HepG2 (cell line): ENCODE measurements at regions not wholly inside any gene's neighbourhood (a gene's known extent, or its start where the extent isn't known, plus 50 kb on each side); places are given as distances from the start of the nearest gene placed in this dataset.

Experiments
- ATAC-seq: fragments of 200-7000 bp; cut with Tn5 transposase; 3 replicates; pipeline ENCODE4 v1.9.1; 2020; ENCODE audit warnings: mild to moderate bottlenecking, moderate library complexity
- BruUV-seq: library from RNA; stranded (reverse); fragments of 400-500 nt; replicated peaks from 2 replicates; lab custom pipeline; 2021; lab: Mats Ljungman, UMichigan
- CTCF ChIA-PET: fragments of 300-600 bp; formaldehyde crosslinking; extraction: SDS; loops from one replicate; lab custom pipeline; 2021; ENCODE audit warnings: low total read pairs, inconsistent platforms, low intra/inter-chr PET ratio; lab: Yijun Ruan, JAX
- POLR2A ChIA-PET: fragments of 350-600 bp; sonication (Branson Sonifier 250); formaldehyde crosslinking; loops from one replicate; lab custom pipeline; 2020; ENCODE audit warnings: antibody characterized with exemption, inconsistent platforms; lab: Yijun Ruan, JAX
- DNase-seq: peaks from one replicate; pipeline ENCODE4 v3.0.0-alpha.2; 2015; ENCODE audit warnings: low spot score
- FAIRE-seq: peaks from 3 replicates; lab custom pipeline; 2011; peaks lifted over from hg19 to GRCh38; lab: Jason Lieb, UNC
- H2AFZ ChIP-seq: one replicate; pipeline ENCODE4 v1.6.1; 2011; ENCODE audit warnings: low read length, inconsistent platforms
- H3K27ac ChIP-seq: fragments of 300-600 bp; 3 replicates; pipeline ENCODE4 v1.8.0; 2011; ENCODE audit warnings: mixed run types, mild to moderate bottlenecking, mixed read lengths, low read length, inconsistent platforms; ENCODE audit not compliant: insufficient read depth; ENCODE audit errors: extremely low read length
- H3K27me3 ChIP-seq, 2 experiments: fragments of 200-600 bp in 1 of 2; 2 replicates in 1 of 2; 3 replicates in 1 of 2; pipeline versions ENCODE4 v1.6.0 to v1.8.0; 2011; ENCODE audit warnings: low read length in 2 of 2, mild to moderate bottlenecking in 2 of 2, moderate library complexity in 2 of 2, inconsistent platforms in 1 of 2; ENCODE audit not compliant: insufficient read depth in 2 of 2, control insufficient read depth in 1 of 2
- H3K36me3 ChIP-seq, 2 experiments: fragments of 200-600 bp in 1 of 2; replicated peaks in 1 of 2; 2 replicates in 1 of 2; 3 replicates in 1 of 2; pipeline versions ENCODE4 v1.5.1 to v1.8.0; 2011; ENCODE audit warnings: low read length in 2 of 2, inconsistent platforms in 1 of 2; ENCODE audit not compliant: insufficient read depth in 2 of 2, control insufficient read depth in 1 of 2
- H3K4me1 ChIP-seq: 2 replicates; pipeline ENCODE4 v1.5.1; 2012; ENCODE audit warnings: low read length, inconsistent platforms; ENCODE audit not compliant: insufficient read depth
- H3K4me2 ChIP-seq: 2 replicates; pipeline ENCODE4 v1.6.0; 2011; ENCODE audit warnings: low read depth, low read length, inconsistent platforms
- H3K4me3 ChIP-seq, 3 experiments: fragments of 200-600 bp in 1 of 3; sonication (generic), shearing (Covaris generic) in 1 of 3; replicated peaks in 1 of 3; 2 replicates each; pipeline ENCODE4 v1.5.1; 2011 to 2016; ENCODE audit warnings: low read length in 3 of 3, inconsistent platforms in 2 of 3, low read depth in 2 of 3, mild to moderate bottlenecking in 2 of 3, control low read depth in 1 of 3, mixed read lengths in 1 of 3; ENCODE audit not compliant: insufficient read depth in 1 of 3
- H3K79me2 ChIP-seq: one replicate; pipeline ENCODE4 v1.6.1; 2011; ENCODE audit warnings: low read length, inconsistent platforms; ENCODE audit not compliant: insufficient read depth
- H3K9ac ChIP-seq: 2 replicates; pipeline ENCODE4 v1.6.0; 2011; ENCODE audit warnings: mild to moderate bottlenecking, low read depth, low read length, inconsistent platforms; ENCODE audit not compliant: insufficient read depth
- H3K9me3 ChIP-seq: 2 replicates; pipeline ENCODE4 v1.5.1; 2012; ENCODE audit warnings: mild to moderate bottlenecking, low read length
- H4K20me1 ChIP-seq: 2 replicates; pipeline ENCODE4 v1.6.0; 2011; ENCODE audit warnings: inconsistent platforms, mild to moderate bottlenecking, low read length, moderate library complexity; ENCODE audit not compliant: insufficient read depth
- CEBPG ChIP-seq: IDR thresholded peaks from 2 replicates; pipeline ENCODE4 v1.6.1; 2016
- FOXJ3 ChIP-seq: sonication (generic); formaldehyde crosslinking; IDR thresholded peaks from 2 replicates; pipeline ENCODE4 v1.4.0; 2020; ENCODE audit warnings: missing genetic modification reagents, mild to moderate bottlenecking, borderline replicate concordance
- FOXM1 ChIP-seq: sonication (generic); formaldehyde crosslinking; IDR thresholded peaks from 2 replicates; pipeline ENCODE4 v1.5.0; 2020; ENCODE audit warnings: missing genetic modification reagents
- GATAD2A ChIP-seq: IDR thresholded peaks from 2 replicates; pipeline ENCODE4 v1.6.1; 2016
- HMGXB4 ChIP-seq, 2 experiments: sonication (generic) in 1 of 2; formaldehyde crosslinking in 1 of 2; IDR thresholded peaks; 2 replicates each; pipeline versions ENCODE4 v1.4.0 to v1.6.1; 2018 to 2020; ENCODE audit warnings: missing genetic modification reagents in 2 of 2, borderline replicate concordance in 1 of 2, low read depth in 1 of 2, mild to moderate bottlenecking in 1 of 2, missing biosample characterization in 1 of 2
- NFYB ChIP-seq: sonication (generic); formaldehyde crosslinking; IDR thresholded peaks from 2 replicates; pipeline ENCODE4 v1.4.0; 2020; ENCODE audit warnings: missing genetic modification reagents
- SOX13 ChIP-seq, 3 experiments: fragments of 450-650 bp in 1 of 3; sonication (generic) in 1 of 3; formaldehyde crosslinking in 1 of 3; IDR thresholded peaks in 2 of 3; conservative IDR thresholded peaks in 1 of 3; 2 replicates each; pipeline versions ENCODE4 v1.5.0 to v1.6.1; 2016 to 2020; ENCODE audit warnings: antibody characterized with exemption in 1 of 3, mild to moderate bottlenecking in 1 of 3, missing compliant biosample characterization in 1 of 3, missing genetic modification reagents in 1 of 3, moderate library complexity in 1 of 3
- SPEN ChIP-seq: sonication (generic); formaldehyde crosslinking; IDR thresholded peaks from 2 replicates; pipeline ENCODE4 v1.5.1; 2020; ENCODE audit warnings: low read depth, mild to moderate bottlenecking, missing genetic modification reagents
- TP53 ChIP-seq: sonication (generic); formaldehyde crosslinking; conservative IDR thresholded peaks from 2 replicates; pipeline ENCODE4 v1.4.0; 2020; ENCODE audit warnings: missing genetic modification reagents
- ZC3H4 ChIP-seq: sonication (generic); formaldehyde crosslinking; IDR thresholded peaks from 2 replicates; pipeline ENCODE4 v1.4.0; 2020; ENCODE audit warnings: missing genetic modification reagents, borderline replicate concordance
- ZMYM4 ChIP-seq: sonication (generic); formaldehyde crosslinking; IDR thresholded peaks from 2 replicates; pipeline ENCODE4 v1.8.1; 2023; ENCODE audit warnings: mild to moderate bottlenecking, missing genetic modification reagents
- ZNF121 ChIP-seq: sonication (generic); formaldehyde crosslinking; IDR thresholded peaks from 2 replicates; pipeline ENCODE4 v1.5.0; 2020; ENCODE audit warnings: mild to moderate bottlenecking, missing genetic modification reagents
- ZNF18 ChIP-seq: sonication (generic); formaldehyde crosslinking; IDR thresholded peaks from 2 replicates; pipeline ENCODE4 v1.8.0; 2022; ENCODE audit warnings: mild to moderate bottlenecking, missing genetic modification reagents; ENCODE audit not compliant: insufficient replicate concordance
- ZNF275 ChIP-seq: sonication (generic); formaldehyde crosslinking; IDR thresholded peaks from 2 replicates; pipeline ENCODE4 v1.8.0; 2022; ENCODE audit warnings: missing genetic modification reagents, mild to moderate bottlenecking, inconsistent platforms, borderline replicate concordance
- ZNF451 ChIP-seq: sonication (generic); formaldehyde crosslinking; IDR thresholded peaks from 2 replicates; pipeline ENCODE4 v1.5.0; 2020; ENCODE audit warnings: mild to moderate bottlenecking, missing genetic modification reagents
- ZNF543 ChIP-seq: sonication (generic); formaldehyde crosslinking; IDR thresholded peaks from 2 replicates; pipeline ENCODE4 v1.4.0; 2020; ENCODE audit warnings: mild to moderate bottlenecking, missing genetic modification reagents
- ZNF614 ChIP-seq: IDR thresholded peaks from 2 replicates; pipeline ENCODE4 v1.6.1; 2018; ENCODE audit warnings: missing biosample characterization, missing genetic modification reagents, inconsistent platforms, borderline replicate concordance
- ZNF737 ChIP-seq: sonication (generic); formaldehyde crosslinking; IDR thresholded peaks from 2 replicates; pipeline ENCODE4 v1.5.0; 2020; ENCODE audit warnings: missing genetic modification reagents, mild to moderate bottlenecking, borderline replicate concordance
- WGBS: methylation state at CpG from one replicate; pipeline ENCODE4 v1.1.6; 2017; ENCODE audit warnings: low lambda C conversion rate; 5-methylcytosine and 5-hydroxymethylcytosine counted together
- in situ Hi-C: cut with HindIII; loops from 2 replicates; pipeline ENCODE4 v1.10.0; 2017; ENCODE audit warnings: low pct_unique_long_range_greater_than_20kb; ENCODE audit not compliant: extremely low pct_ligation_motif_present
- intact Hi-C: fragments of 100-400 bp; cut with micrococcal nuclease; formaldehyde crosslinking; loops from one replicate; pipeline ENCODE4 v1.10.0; 2022; ENCODE audit not compliant: unreplicated experiment

- TF ChIP-seq HMGXB4 (CRISPR knock-in tag; IDR thresholded peaks at IDR 0.05; ENCODE audit: borderline replicate concordance in 1 of 2, low read depth in 1 of 2) (no peak), SPEN (CRISPR knock-in tag) (no peak), ZNF543 (no peak), ZNF451 (no peak), ZNF737 (no peak), FOXJ3 (CRISPR knock-in tag) (no peak), ZNF18 (CRISPR knock-in tag) (no peak), ZMYM4 (CRISPR knock-in tag) (no peak)
- TF ChIP-seq, all 625 proteins: peak for 0
Observed at GRCh38 chr5:138656916-138657315, 81.7 kb upstream of the HSPA9 start (continued).

GRCh38 chr5:138655530-138656190 lies 80.5 kb upstream of the HSPA9 start:
- CTCF ChIA-PET = no interaction called here
- Histone ChIP-seq H2AFZ (no peak overlapping the region), H3K4me3 (no peak overlapping the region), H3K79me2 (no peaks in the 10 kb centered on the region), H3K9ac (no peak overlapping the region), H3K4me1 (peaks cover 9% of the 10 kb centered on the region; the same call in 1 of the 2 replicates), H3K27me3 (peaks cover 7 to 35% of the 10 kb centered on the region in 2 experiments; a peak in 3 of 5 replicates), H3K9me3 (no peaks in the 10 kb centered on the region), H3K27ac (no peak overlapping the region), H3K4me2 (no peak overlapping the region), H3K36me3 (no peaks in the 10 kb centered on the region), H4K20me1 (no peaks in the 10 kb centered on the region)
- peak; percentile 35; the same call in 1 of the 2 replicates for TF ChIP-seq ZNF121 (CRISPR knock-in tag)
- no peak for TF ChIP-seq NFYB (CRISPR knock-in tag)
- TF ChIP-seq ZNF614 (CRISPR knock-in tag) = no peak
- no peak for TF ChIP-seq SOX13 (IDR thresholded peaks at IDR 0.05)
- peak in 1 of 2 experiments; percentile 21; a peak in 1 of 4 replicates for TF ChIP-seq SOX13 (CRISPR knock-in tag; conservative IDR thresholded peaks at IDR 0.05 in 1 of 2, IDR thresholded peaks at IDR 0.05 in 1 of 2)
- TF ChIP-seq ZC3H4 (CRISPR knock-in tag) = no peak
- no peak for TF ChIP-seq CEBPG (CRISPR knock-in tag)
- TF ChIP-seq TP53 (CRISPR knock-in tag) = no peak
- no peak for TF ChIP-seq ZNF275 (CRISPR knock-in tag)
- no peak for TF ChIP-seq FOXM1 (CRISPR knock-in tag)
- no peak for TF ChIP-seq GATAD2A
- 21% methylated on average over 6 of the region's 6 CpGs for WGBS
- intact Hi-C loops = no loop called here
- POLR2A ChIA-PET = no interaction called here
- ATAC-seq (no peak), DNase-seq (peak; percentile 27), FAIRE-seq (no peak)
- in situ Hi-C loops = no loop called here
- no TSS peak for BruUV-seq
